PC-9 (cell line): ENCODE measurements at regions not wholly inside any gene's neighbourhood (a gene's known extent, or its start where the extent isn't known, plus 50 kb on each side); places are given as distances from the start of the nearest gene placed in this dataset.

Experiments used
- BruUV-seq: library from RNA; stranded (reverse); fragments of 400-500 nt; replicated peaks from 2 replicates; lab custom pipeline; 2021; lab: Mats Ljungman, UMichigan
- CTCF ChIA-PET: fragments of 300-600 bp; sonication (Branson Sonifier 250); formaldehyde crosslinking; loops from one replicate; lab custom pipeline; 2022; ENCODE audit warnings: antibody characterized with exemption; lab: Charles Lee
- POLR2A ChIA-PET: fragments of 300-600 bp; sonication (Branson Sonifier 250); formaldehyde crosslinking; loops from one replicate; lab custom pipeline; 2022; ENCODE audit warnings: antibody characterized with exemption; ENCODE audit not compliant: unreplicated experiment; lab: Charles Lee
- DNase-seq, 2 experiments: peaks; one replicate each; pipeline versions ENCODE4 v3.0.0 to v3.0.0-alpha.2; 2015 to 2022; ENCODE audit warnings: mixed read lengths in 1 of 2
- H2AFZ ChIP-seq: fragments of 200-600 bp; sonication (generic); 2 replicates; pipeline ENCODE4 v1.8.1; 2017; ENCODE audit warnings: antibody characterized with exemption
- H3F3A ChIP-seq: fragments of 200-600 bp; sonication (generic); 2 replicates; pipeline ENCODE4 v1.8.1; 2017; ENCODE audit warnings: antibody characterized with exemption, mild to moderate bottlenecking, low read depth; ENCODE audit not compliant: insufficient read depth
- H3K27ac ChIP-seq: fragments of 200-600 bp; sonication (generic); 2 replicates; pipeline ENCODE4 v1.6.1; 2016; ENCODE audit warnings: mixed run types
- H3K27me3 ChIP-seq: fragments of 200-600 bp; sonication (generic); 2 replicates; pipeline ENCODE4 v1.6.1; 2016; ENCODE audit warnings: low read depth, mixed run types; ENCODE audit not compliant: insufficient read depth
- H3K36me3 ChIP-seq: fragments of 200-600 bp; sonication (generic); 2 replicates; pipeline ENCODE4 v1.6.1; 2016; ENCODE audit warnings: low read depth, mixed run types
- H3K4me1 ChIP-seq: fragments of 200-600 bp; sonication (generic); replicated peaks from 2 replicates; pipeline ENCODE4 v1.6.1; 2016; ENCODE audit warnings: mixed run types; ENCODE audit not compliant: insufficient read depth
- H3K4me2 ChIP-seq: fragments of 200-600 bp; sonication (generic); 2 replicates; pipeline ENCODE4 v1.6.1; 2017; ENCODE audit warnings: mixed run types
- H3K4me3 ChIP-seq: fragments of 200-600 bp; sonication (generic); 2 replicates; pipeline ENCODE4 v1.6.1; 2016; ENCODE audit warnings: mixed run types
- H3K79me2 ChIP-seq: fragments of 200-600 bp; sonication (generic); 2 replicates; pipeline ENCODE4 v1.6.1; 2017; ENCODE audit warnings: low read depth, mixed run types
- H3K9me2 ChIP-seq: fragments of 200-600 bp; sonication (generic); 2 replicates; pipeline ENCODE4 v1.8.1; 2017; ENCODE audit warnings: mild to moderate bottlenecking; ENCODE audit not compliant: insufficient read depth
- H3K9me3 ChIP-seq: fragments of 200-600 bp; sonication (generic); 2 replicates; pipeline ENCODE4 v1.8.1; 2016; ENCODE audit warnings: low read depth; ENCODE audit not compliant: insufficient read depth
- H4K20me1 ChIP-seq: fragments of 200-600 bp; sonication (generic); 2 replicates; pipeline ENCODE4 v1.8.1; 2017; ENCODE audit not compliant: insufficient read depth
- EZH2 ChIP-seq: fragments of 200-600 bp; sonication (generic); IDR thresholded peaks from 2 replicates; pipeline ENCODE4 v1.8.0; 2017; ENCODE audit warnings: antibody characterized with exemption, low read depth
- intact Hi-C: fragments of 100-400 bp; cut with micrococcal nuclease; formaldehyde crosslinking; loops from one replicate; pipeline ENCODE4 v1.10.0; 2022; ENCODE audit not compliant: unreplicated experiment
- TF ChIP-seq, protein P1 (sequence below): fragments of 200-600 bp; sonication (generic); conservative IDR thresholded peaks from 2 replicates; pipeline ENCODE4 v1.6.1; 2017; ENCODE audit warnings: mixed run types, antibody characterized with exemption, mild to moderate bottlenecking, moderate library complexity

DNA sequence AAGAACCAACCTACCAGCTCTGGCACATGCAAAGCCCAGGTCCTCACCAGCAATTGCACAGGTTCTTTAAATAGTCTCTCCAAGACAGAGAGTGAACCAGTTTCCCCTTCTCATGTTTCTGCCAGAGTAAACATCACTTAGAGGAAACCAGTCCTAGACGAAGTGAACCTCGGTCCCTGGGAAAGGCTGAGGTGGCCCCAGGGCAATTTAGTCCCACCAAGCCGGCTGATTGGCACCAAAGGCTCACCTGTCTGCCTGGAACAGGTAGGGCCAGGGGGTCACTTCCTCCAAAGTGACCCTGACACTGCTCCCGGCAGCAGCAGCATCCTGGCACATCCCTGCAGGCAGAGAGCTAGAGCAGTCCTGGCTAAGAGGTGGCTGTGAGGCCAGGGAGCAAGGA is 122.9 kb upstream of the ZNF507 start:
- TF ChIP-seq EZH2: no peak
- TF ChIP-seq, protein P1, sequence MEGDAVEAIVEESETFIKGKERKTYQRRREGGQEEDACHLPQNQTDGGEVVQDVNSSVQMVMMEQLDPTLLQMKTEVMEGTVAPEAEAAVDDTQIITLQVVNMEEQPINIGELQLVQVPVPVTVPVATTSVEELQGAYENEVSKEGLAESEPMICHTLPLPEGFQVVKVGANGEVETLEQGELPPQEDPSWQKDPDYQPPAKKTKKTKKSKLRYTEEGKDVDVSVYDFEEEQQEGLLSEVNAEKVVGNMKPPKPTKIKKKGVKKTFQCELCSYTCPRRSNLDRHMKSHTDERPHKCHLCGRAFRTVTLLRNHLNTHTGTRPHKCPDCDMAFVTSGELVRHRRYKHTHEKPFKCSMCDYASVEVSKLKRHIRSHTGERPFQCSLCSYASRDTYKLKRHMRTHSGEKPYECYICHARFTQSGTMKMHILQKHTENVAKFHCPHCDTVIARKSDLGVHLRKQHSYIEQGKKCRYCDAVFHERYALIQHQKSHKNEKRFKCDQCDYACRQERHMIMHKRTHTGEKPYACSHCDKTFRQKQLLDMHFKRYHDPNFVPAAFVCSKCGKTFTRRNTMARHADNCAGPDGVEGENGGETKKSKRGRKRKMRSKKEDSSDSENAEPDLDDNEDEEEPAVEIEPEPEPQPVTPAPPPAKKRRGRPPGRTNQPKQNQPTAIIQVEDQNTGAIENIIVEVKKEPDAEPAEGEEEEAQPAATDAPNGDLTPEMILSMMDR: no peak
- H3K9me2 ChIP-seq: no peaks in the 10 kb centered on the region
- no peaks in the 10 kb centered on the region for H4K20me1 ChIP-seq
- H3K27me3 ChIP-seq: peaks cover 28% of the 10 kb centered on the region
- CTCF ChIA-PET: no interaction called here
- H3K79me2 ChIP-seq: no peaks in the 10 kb centered on the region
- no peak overlapping the region for H3K4me3 ChIP-seq
- POLR2A ChIA-PET: interaction anchor here (0.7 kb wide), 1 partner anchor 110 kb away, joined by 4 read pairs; no protein-coding TSS in a partner anchor
- no peak for DNase-seq
- no peaks in the 10 kb centered on the region for H3K9me3 ChIP-seq
- H3K4me1 ChIP-seq: no peaks in the 10 kb centered on the region
- H3K27ac ChIP-seq: no peak overlapping the region
- no peak overlapping the region for H2AFZ ChIP-seq
- no peaks in the 10 kb centered on the region for H3F3A ChIP-seq
- no TSS peak for BruUV-seq
- intact Hi-C loops: loop anchor here (5.0 to 10.0 kb wide), 3 partner anchors 1438 to 1555 kb away; no protein-coding TSS in a partner anchor
- H3K4me2 ChIP-seq: no peak overlapping the region
- H3K36me3 ChIP-seq: no peaks in the 10 kb centered on the region

DNA sequence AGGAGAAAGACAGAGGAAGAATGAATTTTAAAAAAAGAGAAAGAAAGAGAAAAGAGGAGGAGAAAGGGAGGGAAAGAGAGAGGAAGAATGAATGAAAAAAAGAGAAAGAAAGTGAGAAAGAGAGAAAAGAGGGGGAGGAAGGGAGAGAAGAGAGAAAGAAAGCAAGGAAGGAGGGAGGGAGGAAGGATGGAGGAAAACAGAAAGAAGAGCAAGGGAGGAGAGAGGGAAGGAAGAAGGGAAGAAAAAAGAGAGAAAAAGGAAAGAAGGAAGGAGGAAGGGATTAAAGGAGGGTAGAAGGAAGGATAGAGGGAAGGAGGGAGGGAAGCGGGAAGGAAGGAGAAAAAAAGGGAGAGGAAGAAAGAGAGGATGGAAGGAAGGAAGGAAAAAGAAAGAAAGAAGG is 122.3 kb upstream of the ZNF507 start:
- H3K9me2 ChIP-seq: no peaks in the 10 kb centered on the region
- DNase-seq: no peak
- no peaks in the 10 kb centered on the region for H4K20me1 ChIP-seq
- H2AFZ ChIP-seq: no peak overlapping the region
- no peaks in the 10 kb centered on the region for H3K4me1 ChIP-seq
- no peaks in the 10 kb centered on the region for H3K79me2 ChIP-seq
- H3F3A ChIP-seq: no peaks in the 10 kb centered on the region
- POLR2A ChIA-PET: no interaction called here
- H3K4me3 ChIP-seq: no peak overlapping the region
- no TSS peak for BruUV-seq
- CTCF ChIA-PET: no interaction called here
- H3K27ac ChIP-seq: no peak overlapping the region
- TF ChIP-seq, protein P1: no peak
- TF ChIP-seq EZH2: no peak
- no peak overlapping the region for H3K4me2 ChIP-seq
- H3K27me3 ChIP-seq: peaks cover 30% of the 10 kb centered on the region
- no peaks in the 10 kb centered on the region for H3K9me3 ChIP-seq
- H3K36me3 ChIP-seq: no peaks in the 10 kb centered on the region
- intact Hi-C loops: loop anchor here (5.0 to 10.0 kb wide), 3 partner anchors 1438 to 1556 kb away; no protein-coding TSS in a partner anchor

DNA sequence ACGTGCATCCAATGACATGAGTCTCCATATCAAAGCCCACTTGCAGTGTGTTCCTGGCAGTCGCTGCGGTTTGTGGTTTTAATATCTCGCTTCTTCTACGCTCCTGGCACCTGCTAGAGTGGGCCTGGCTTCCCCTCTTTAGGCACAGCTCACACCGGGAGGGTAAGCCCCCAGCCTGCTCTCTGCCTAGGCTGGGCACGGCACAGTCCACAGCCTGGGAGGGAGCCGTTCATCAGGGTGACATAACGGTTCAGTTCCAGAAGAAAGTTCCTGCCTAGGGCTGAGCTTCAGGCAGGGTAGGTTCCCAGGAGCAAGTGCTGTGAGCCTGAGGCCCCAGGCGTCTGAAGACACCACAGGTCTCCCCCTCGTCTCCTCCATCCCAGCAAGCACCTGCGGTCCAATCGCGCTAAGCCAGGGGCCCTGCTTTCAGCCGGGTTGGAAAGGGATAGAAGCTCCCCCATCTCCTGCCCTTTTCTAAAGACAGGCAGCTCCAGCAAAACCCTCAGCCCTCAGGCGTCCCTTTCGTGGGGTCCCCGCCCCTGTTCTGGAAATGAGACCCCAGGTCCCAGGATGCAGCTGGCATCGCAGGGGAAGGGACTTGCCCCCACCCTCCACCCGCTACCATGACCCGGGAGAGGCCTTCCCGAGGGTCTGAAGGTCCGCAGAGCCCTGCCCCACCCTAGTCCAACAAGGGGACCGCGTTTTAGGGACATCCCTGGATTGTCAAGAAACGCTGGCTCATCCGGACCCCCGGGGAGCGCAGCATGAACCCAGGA is 121.6 kb upstream of the ZNF507 start:
- TF ChIP-seq, protein P1: no peak
- TF ChIP-seq EZH2: no peak
- intact Hi-C loops: loop anchor here (1.0 to 10.0 kb wide), 4 partner anchors 347 to 1556 kb away; no protein-coding TSS in a partner anchor
- POLR2A ChIA-PET: no interaction called here
- Histone ChIP-seq H3K27ac (no peak overlapping the region), H3K4me1 (no peaks in the 10 kb centered on the region), H3K9me3 (no peaks in the 10 kb centered on the region), H3K9me2 (no peaks in the 10 kb centered on the region), H3K4me2 (no peak overlapping the region), H2AFZ (no peak overlapping the region), H4K20me1 (no peaks in the 10 kb centered on the region), H3K27me3 (peaks cover 37% of the 10 kb centered on the region), H3F3A (no peaks in the 10 kb centered on the region), H3K36me3 (no peaks in the 10 kb centered on the region), H3K79me2 (no peaks in the 10 kb centered on the region), H3K4me3 (no peak overlapping the region)
- CTCF ChIA-PET: no interaction called here
- BruUV-seq: no TSS peak
- DNase-seq: no peak
